GM11168 (cell line): ENCODE measurements at regions not wholly inside any gene's neighbourhood (a gene's known extent, or its start where the extent isn't known, plus 50 kb on each side); places are given as distances from the start of the nearest gene placed in this dataset.
"Not testable (repeated sequence)": the region's sequence is repeated elsewhere in the genome, so short reads cannot be mapped to it uniquely, and the experiment has no call there.

Source experiments
- in situ Hi-C: fragments of 300-500 bp; cut with MboI; formaldehyde crosslinking; loops from one replicate; pipeline ENCODE4 v1.12.0; 2022; ENCODE audit warnings: low sequenced_read_pairs; ENCODE audit not compliant: unreplicated experiment

DNA sequence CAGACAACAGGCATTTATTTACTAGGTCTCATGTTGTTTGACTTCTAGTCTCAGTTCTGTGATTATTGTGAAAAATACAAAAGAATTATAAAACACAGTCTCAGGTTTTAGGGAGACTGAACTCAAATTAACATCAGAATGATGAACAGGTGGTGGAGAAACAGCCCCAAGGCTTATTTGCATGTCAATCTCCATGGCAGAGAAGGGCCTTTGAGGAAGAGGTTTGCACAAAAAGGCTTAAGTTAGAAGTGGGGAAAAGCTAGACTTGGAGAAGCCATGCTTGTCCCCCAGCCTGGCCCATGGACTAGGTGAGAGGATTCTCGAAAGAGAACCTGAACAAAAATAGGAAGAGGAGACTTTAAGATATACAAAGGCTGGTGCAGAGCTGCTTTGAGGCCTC is 183.3 kb downstream of the EDN1 start:
- in situ Hi-C loops: no loop called here

DNA sequence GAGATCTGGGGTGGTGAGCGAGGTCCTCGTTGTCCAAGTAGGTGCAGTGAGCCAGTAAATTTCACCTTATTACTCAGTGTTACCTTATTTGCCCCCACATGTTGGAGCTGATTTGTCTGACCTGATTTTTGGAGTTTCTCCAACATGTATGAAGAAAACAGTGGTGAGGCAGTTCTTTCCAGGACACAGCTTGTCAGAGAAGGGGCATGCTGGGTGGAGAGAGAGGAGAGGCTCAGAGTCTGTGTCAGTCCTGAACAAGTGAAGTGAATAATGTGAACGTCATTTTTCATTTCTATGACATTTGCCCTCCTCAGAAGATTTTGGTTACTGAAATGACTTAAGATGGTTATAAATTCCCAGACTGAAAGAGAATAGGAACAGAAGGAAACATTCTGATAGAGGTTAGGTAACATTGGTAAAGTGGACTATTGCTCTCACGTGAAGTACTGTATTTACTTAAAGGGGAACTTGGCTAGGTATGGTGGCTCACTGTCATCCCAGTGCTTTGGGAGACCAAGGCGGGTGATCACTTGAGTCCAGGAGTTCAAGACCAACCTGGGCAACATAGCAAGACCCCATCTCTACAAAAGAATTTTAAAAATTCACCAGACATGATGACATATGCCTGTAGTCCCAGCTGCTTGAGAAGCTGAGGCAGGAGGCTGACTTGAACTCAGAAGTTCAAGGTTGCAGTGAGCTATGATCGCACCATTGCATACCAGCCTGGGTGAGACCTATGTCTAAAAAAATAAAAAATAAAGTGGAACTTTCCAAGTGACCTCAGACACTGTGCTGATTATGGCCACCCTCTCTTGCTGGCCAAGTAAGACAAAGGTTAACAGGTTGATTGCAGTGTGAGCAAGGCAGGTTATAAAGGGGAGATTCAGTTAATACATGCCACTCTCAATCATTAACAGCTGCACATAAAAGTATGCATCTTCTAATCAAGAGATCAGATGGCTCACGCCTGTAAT is 184.3 kb downstream of the EDN1 start:
- in situ Hi-C loops: no loop called here

DNA sequence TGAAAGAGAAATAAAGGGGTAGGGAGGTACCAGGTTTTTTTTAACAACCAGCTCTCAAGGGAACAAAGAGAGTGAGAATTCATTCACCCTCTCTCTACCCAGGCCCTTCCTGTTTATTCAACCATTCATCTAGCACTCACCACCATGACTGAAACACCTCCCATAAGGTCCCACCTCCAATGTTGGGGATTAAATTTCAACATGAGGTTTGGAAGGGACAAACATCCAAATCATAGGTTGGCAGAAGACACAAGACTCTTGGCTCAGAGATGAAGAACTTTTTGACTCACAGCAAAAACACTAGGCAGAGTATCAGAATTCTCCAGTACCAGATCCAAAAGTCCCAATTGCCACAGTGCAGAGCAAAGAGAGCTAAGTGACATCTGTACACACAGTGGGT is 186.3 kb downstream of the EDN1 start:
- in situ Hi-C loops: no loop called here

DNA sequence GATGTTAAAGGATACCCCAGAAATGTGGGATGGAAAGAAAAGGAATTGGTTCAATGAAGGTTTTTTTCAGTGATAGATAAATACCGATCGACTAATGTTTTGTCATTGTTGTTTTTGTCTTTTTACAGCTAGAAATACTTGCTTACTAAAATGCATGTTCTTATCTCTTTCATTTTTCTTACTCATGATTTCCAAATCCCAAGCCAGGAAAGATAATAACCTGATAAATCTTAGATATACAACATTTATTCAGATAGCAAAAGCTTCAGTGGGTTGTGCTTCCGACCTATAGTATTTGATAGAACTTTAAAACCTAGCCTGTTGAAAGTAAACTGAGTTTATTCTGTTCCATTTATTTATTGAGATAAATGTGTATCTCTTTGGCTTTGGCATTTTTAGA is 187.5 kb downstream of the EDN1 start:
- in situ Hi-C loops: no loop called here

DNA sequence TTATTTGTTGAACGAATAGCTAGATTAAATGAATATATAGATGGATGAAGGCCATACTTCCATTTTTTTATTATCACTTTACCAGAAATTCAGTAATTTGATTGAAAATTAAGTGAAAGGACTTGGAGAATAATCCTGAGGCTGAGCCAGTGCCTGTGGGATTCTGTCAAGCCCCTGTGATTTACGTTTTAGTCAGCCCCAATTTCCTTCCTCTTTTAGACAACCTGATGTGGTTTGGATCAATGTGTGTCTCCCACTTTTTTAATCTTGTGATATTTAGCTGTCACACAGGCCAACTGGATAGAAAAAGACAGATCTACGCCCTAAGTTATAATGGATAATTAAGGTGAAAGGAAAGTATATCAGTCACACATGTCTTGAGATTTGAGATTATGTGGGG is 188.8 kb downstream of the EDN1 start:
- in situ Hi-C loops: no loop called here

DNA sequence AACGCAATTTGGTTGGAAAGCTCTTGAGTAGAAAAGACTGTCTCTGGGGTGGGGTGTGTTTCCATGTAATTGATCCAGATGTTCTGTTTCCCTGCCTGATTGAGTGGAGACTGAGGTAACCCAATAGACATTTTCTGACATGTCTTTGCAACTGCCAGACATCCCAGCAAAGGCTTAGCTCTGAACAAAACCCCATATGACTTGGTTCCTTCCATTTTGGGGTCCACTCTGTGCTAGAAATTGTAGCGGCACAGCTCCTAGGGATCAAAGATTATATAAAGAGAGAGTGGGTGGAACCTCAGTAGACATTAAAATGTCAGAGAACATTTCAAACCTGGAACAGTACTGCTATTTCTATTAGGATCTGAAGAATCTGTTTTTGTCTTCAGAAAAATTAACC is 189.3 kb downstream of the EDN1 start:
- in situ Hi-C loops: no loop called here

DNA sequence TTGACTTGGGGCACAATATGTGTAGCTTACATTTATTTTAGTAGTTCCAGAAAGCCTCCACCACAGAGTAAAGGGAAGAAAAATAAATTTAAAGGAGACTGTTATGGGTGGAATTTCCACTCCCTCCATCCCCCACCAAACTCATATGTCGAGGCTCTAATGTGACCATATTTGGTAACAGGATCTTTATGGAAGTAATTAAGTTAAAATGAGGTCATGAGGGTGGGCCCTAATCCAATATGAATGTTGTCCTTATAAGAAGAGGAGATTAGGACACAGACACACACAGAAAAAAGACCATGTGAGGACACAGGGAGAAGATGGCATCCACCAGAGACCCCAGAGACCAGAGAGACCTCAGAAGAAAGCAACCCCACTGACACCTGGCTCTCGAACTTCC is 189.7 kb downstream of the EDN1 start:
- in situ Hi-C loops: no loop called here

DNA sequence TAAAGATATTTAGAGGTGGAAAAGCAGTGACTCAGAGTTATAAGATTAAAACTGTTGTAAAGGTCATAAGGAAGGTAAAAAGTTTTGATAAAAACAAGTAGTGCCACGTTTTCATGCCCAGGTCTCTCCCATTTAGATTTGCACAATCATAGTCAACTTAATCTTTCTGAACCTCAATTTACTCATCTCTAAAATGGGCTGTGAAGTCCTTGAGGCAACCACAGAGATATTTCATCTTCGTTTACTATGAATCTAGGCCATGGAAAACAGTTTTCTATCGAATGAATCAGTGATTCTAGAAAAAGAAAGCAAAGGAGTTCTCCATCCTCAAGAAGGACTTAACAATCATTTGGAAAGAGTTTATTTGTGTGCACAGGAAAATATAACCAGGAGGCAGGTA is 190.2 kb downstream of the EDN1 start:
- in situ Hi-C loops: no loop called here

DNA sequence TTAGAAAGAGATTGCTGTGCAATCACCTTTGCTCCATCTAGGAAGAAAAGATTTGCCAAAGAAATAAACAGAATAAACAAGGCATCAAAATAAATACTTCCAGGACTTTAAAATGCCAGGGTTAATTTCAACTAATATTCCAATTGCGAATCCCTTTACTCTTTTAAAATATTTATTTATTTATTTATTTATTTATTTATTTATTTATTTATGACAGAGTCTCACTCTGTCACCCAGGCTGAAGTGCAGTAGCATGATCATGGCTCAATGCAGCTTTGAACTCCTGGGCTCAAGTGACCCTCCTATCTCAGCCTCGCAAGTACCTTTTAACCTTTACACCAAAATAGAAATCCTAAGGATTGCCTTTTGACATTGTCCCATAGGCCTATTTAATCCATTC is 191.1 kb downstream of the EDN1 start:
- in situ Hi-C loops: no loop called here

DNA sequence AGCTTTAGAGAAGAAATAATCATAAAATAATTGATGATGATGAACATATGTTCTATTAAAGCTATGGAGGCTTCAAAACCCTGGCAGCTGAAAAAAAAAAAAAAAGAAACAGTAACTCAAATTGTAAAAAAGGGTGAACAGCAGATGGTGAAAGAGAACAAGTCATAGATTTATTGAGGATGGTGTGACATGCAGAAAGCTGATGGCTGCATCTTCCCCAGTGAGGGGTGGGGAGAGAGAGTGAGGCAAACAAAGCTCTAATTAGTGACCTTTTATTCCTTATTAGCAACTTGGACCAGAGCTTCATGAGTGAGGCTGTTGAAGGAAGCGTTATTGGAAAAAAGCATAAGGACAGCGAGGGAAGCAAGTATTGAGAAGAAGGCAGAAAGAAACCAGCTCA is 191.7 kb downstream of the EDN1 start:
- in situ Hi-C loops: no loop called here

DNA sequence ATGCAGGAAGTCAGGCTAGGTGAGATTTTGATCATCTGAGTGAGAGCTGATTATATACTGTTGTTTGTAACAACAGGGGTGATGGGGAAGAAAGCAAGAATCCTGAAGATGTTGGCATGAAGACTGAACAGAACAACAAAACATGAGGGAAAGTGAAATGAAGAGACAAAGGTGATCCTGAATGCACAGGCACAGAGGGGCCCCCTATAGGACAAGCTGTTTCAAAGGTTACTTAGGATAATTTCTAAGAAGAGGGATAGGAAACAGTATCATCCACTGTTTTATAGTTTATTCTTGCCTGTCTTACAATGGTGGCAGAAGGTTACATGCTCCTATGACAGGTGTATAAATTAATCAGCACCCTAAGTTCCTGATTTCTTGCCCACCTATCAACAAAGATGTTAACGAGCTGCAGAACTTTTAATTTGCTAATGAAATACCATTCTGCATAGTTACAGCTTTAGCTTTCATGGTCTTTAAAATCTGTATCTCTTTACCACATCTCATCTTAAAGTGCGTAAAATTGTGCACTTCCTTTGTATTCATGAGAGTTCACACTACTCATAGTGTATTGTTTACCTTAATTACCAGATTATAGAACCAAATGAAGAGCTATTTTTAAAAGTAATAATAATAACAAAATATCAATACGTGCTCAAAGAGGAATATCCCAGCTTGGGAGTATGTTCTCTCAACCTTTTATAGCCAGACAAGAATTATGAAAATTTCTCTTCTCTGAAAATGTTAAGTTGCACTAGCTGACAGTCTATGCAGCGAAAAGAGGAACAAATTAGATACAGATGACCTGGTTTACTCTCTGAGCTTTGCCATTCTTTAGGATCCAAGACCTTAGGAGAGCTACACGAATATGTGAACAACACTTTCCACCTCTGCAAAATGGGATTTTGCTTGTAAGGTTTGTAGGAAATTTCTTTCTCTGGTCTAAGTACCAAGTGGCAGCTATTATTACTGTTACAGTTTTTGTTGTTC is 192.5 kb downstream of the EDN1 start:
- in situ Hi-C loops: no loop called here

DNA sequence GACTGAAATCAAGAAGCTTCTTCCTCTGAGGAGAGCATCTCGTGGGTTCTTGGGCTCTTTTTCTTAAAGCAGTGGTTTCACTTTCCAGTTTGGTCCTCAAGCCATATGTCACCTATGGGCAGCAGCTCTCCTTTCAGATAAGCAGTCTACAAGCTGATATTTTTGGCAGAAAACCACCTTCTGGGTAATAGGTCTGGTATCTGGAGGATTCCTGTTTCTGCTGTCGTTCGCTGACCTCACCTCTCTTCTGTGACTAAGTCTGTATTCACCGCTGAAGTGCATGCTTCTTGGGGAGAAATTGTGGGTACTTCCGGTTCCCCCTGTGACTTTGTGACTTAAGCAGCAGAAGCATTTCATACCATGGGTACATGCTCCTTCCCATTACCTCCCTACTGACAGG is 193.6 kb downstream of the EDN1 start:
- in situ Hi-C loops: no loop called here

DNA sequence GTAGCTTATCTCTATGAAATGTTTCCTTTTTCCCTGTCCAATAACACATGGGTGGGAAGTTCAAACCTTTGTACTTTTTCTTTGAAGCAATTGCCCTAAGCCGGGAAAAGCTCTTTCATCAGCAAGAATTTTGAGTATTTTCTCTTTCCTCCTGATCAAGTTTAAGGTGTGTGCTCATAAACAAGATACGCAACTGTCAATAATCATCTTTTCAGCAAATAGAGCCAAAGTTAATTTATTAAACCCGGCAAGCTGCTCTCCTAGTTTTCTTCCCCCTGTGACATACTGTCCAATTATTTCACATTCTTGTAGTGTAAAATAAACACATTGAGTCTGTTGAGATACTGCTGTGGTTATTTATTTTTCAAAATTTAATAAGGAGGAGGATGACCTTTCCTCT is 194.4 kb downstream of the EDN1 start:
- in situ Hi-C loops: no loop called here

DNA sequence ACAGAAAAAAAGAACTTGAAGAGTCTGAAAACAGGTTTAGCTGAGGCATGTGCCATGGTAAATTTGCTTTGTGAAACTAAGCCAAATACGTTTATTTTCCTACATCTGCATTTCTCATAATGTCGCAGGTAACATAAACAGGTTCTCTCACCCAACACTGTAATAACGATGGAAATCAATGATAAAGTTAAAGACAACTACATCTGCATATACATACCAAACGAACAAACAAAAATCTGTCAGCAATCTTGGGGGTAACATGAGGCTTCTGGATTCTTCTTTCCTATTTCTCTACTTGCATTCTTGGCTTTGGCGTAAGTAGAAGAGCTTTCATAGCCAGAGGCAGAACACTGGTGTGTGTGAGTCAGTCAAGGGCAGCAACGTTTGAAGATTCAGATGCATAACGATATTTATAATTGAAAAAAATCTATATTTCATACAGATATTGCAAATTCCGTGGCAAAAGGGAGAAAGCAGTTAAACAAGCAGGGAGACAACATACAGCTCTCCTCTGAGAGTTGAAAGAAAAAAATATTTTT is 195.1 kb downstream of the EDN1 start:
- in situ Hi-C loops: no loop called here

DNA sequence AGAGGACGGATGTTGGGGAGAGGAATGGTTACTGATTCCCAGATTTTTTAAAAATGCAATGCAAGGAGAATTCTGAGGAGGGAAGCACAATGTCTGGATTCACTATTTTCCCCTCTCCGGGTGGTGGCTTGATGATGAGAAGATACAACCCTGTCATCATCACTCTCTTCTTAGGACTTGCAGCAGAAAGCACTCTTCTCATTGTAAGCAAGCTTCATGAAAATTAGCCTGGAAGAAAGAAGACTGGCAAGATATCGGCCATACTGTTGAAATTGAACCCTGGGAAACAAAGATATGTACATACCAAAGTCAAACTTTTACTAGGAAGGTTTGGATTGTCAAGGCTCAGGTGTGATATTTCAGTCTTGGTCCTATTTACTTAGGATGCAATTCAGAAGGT is 195.7 kb downstream of the EDN1 start:
- in situ Hi-C loops: no loop called here

DNA sequence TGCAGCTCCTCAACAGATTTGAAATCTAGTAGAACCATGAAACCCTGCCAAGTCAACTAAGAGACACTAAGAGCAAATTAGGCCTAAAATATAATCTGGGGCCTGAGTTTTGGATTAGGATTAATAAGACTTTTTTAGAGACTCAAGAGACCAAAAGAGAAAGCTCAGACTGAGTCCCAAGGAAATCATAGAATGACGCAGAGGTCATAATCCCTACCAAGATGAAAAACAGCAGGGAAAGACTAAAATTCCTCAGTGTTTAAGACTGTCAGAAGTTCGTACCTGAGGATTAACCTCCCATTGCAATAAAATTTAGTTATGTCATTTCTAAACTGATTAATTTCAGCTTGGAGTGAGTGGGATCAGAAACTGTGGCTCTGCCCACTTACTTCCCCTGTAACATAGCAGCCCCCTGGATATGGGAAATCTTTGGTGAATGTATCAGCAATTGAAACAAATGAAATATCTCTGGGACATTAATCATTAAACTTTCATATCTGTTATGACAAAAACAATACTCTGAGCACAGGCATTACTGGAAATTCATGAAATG is 200.3 kb downstream of the EDN1 start:
- in situ Hi-C loops: no loop called here

DNA sequence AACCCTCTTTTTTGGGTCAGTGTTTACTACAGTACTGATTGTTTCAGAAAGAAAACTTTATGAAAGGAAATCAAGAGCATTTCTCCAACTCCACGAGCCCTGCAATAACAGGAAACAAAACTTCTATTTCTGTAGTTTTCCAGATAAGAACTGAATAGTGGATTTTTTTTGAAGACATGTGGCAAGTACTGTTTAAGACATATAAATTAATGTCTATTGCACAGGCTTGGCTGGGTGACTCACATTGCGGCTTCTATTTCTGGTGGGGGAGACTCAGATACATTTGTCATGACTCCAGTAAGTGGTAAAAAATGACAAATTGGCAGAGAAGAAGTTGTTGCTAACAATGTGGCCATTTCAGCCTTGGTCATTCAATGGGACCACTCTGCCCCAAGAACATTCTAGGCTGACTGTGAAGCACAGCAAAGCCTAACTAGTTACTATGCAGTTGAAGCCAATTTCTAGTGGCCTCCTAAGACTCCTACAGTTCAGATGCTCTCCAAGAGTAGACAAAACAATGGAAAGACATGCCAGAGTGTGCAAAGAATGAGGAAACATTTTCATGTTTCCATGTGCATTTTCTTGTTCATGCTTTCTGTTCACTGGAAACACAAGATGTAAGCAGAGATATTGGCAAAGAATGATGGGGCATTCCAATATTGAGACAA is 200.9 kb downstream of the EDN1 start:
- in situ Hi-C loops: no loop called here

DNA sequence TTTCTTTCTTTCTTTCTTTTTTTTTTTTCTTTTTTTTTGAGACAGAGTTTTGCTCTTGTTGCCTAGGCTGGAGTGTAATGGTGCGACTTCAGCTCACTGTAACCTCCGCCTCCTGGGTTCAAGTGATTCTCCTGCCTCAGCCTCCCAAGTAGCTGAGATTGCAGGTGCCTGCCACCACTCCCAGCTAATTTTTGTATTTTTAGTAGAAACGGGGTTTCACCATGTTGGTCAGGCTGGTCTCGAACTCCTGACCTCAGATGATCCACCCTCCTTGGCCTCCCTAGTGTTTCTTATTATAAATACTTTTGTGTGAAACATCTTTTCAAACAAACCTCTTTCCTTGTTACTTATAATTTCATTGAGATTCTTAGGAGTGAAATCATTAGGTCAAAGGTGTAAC is 202.8 kb downstream of the EDN1 start:
- in situ Hi-C loops: not testable (repeated sequence)

DNA sequence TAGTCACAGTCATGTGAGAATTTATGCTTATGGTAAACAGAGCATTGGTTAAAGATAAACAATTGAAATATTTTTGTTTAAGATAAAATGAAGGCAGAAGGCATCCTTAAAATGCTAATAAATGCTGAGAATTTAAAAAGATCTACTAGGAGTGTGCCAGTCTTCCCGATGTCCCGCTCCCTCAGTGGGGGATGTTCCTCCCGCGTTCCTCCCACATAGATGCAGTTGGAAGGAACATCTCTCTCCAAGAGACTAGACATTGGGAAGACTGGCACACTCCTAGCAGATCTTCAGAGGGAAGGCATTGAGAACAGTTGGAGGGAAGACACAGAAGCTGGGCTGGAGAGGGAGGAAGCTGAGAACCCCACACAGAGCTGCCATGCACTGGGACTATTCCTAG is 203.3 kb downstream of the EDN1 start:
- in situ Hi-C loops: no loop called here

DNA sequence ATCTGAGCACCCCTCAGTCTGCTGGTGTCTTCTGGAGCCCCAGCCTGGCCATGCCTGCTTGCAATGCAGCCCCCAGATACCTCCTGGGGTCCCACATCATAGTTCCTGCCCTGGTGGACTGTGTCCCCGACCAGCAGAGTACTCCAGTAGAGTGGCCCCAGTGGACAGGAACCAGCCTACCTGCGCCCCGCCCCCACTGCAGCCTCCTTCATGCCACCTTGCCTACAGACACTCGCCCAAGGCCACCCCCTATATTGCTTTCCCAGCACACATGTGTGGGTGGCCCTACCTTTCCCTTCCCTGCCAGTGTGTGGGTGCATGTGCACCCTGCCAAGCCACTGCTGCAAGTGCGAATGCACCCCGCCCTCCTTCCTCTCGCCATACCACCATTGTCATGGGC is 204.0 kb downstream of the EDN1 start:
- in situ Hi-C loops: no loop called here
